H9 (cell line): ENCODE measurements at regions not wholly inside any gene's neighbourhood (a gene's known extent, or its start where the extent isn't known, plus 50 kb on each side); places are given as distances from the start of the nearest gene placed in this dataset.

Source experiments
- DNase-seq: peaks from one replicate; pipeline ENCODE4 v3.0.0-alpha.2; 2017
- H2AFZ ChIP-seq: one replicate; pipeline ENCODE4 v1.6.1; 2013; ENCODE audit warnings: mild to moderate bottlenecking, low read length, control low read depth, moderate library complexity
- H2AK5ac ChIP-seq: 2 replicates; pipeline ENCODE4 v1.6.1; 2013; ENCODE audit warnings: low read length, control low read depth, mixed read lengths; ENCODE audit not compliant: insufficient read length
- H2BK120ac ChIP-seq: one replicate; pipeline ENCODE4 v1.6.1; 2013; ENCODE audit warnings: low read depth, mild to moderate bottlenecking, low read length, control low read depth, inconsistent platforms; ENCODE audit not compliant: poor library complexity, severe bottlenecking
- H2BK12ac ChIP-seq: 2 replicates; pipeline ENCODE4 v1.6.1; 2013; ENCODE audit warnings: low read length, control low read depth, mixed read lengths, low read depth; ENCODE audit not compliant: insufficient read length
- H2BK15ac ChIP-seq: 2 replicates; pipeline ENCODE4 v1.6.1; 2013; ENCODE audit warnings: low read depth, low read length, control low read depth
- H2BK20ac ChIP-seq: one replicate; pipeline ENCODE4 v1.6.1; 2013; ENCODE audit warnings: low read depth, mild to moderate bottlenecking, low read length, control low read depth, inconsistent platforms; ENCODE audit not compliant: poor library complexity, severe bottlenecking
- H2BK5ac ChIP-seq: 2 replicates; pipeline ENCODE4 v1.6.1; 2013; ENCODE audit warnings: low read length, control low read depth, mixed read lengths; ENCODE audit not compliant: insufficient read length
- H3K14ac ChIP-seq: 2 replicates; pipeline ENCODE4 v1.6.1; 2013; ENCODE audit warnings: low read length, control low read depth; ENCODE audit not compliant: insufficient read depth
- H3K18ac ChIP-seq: 2 replicates; pipeline ENCODE4 v1.6.1; 2013; ENCODE audit warnings: low read depth, mild to moderate bottlenecking, mixed read lengths, low read length, control low read depth; ENCODE audit not compliant: insufficient read length
- H3K23ac ChIP-seq: 2 replicates; pipeline ENCODE4 v1.6.1; 2013; ENCODE audit warnings: low read length, control low read depth, mixed read lengths, low read depth; ENCODE audit not compliant: insufficient read length
- H3K23me2 ChIP-seq: 2 replicates; pipeline ENCODE4 v1.6.1; 2013; ENCODE audit warnings: low read depth, mild to moderate bottlenecking, mixed read lengths, low read length, control low read depth; ENCODE audit not compliant: insufficient read length, poor library complexity, severe bottlenecking
- H3K27ac ChIP-seq: 2 replicates; pipeline ENCODE4 v1.5.1; 2013; ENCODE audit warnings: low read length, control low read depth, mixed read lengths, low read depth; ENCODE audit not compliant: insufficient read length
- H3K27me3 ChIP-seq: 2 replicates; pipeline ENCODE4 v1.6.1; 2013; ENCODE audit warnings: low read length, control low read depth, inconsistent platforms; ENCODE audit not compliant: insufficient read depth
- H3K4ac ChIP-seq: 2 replicates; pipeline ENCODE4 v1.6.1; 2013; ENCODE audit warnings: low read depth, mild to moderate bottlenecking, control low read depth, inconsistent platforms, low read length, moderate library complexity
- H3K4me1 ChIP-seq: 2 replicates; pipeline ENCODE4 v1.6.1; 2013; ENCODE audit warnings: low read length, control low read depth, inconsistent platforms; ENCODE audit not compliant: insufficient read depth
- H3K4me2 ChIP-seq: 2 replicates; pipeline ENCODE4 v1.6.1; 2013; ENCODE audit warnings: low read length, control low read depth, mixed read lengths; ENCODE audit not compliant: insufficient read length, insufficient read depth
- H3K56ac ChIP-seq: 2 replicates; pipeline ENCODE4 v1.6.1; 2013; ENCODE audit warnings: low read depth, mild to moderate bottlenecking, mixed read lengths, low read length, control low read depth; ENCODE audit not compliant: insufficient read length
- H3K79me1 ChIP-seq: 2 replicates; pipeline ENCODE4 v1.6.1; 2013; ENCODE audit warnings: low read depth, mild to moderate bottlenecking, moderate library complexity, low read length, control low read depth, inconsistent platforms; ENCODE audit not compliant: insufficient read depth, poor library complexity, severe bottlenecking
- H3K79me2 ChIP-seq: 2 replicates; pipeline ENCODE4 v1.6.1; 2013; ENCODE audit warnings: low read length, control low read depth, inconsistent platforms; ENCODE audit not compliant: insufficient read depth
- H3K9ac ChIP-seq: 2 replicates; pipeline ENCODE4 v1.6.1; 2013; ENCODE audit warnings: low read length, control low read depth, mixed read lengths; ENCODE audit not compliant: insufficient read length; ENCODE audit errors: extremely low read depth
- H3K9me3 ChIP-seq: one replicate; pipeline ENCODE4 v1.6.1; 2013; ENCODE audit warnings: low read depth, low read length, inconsistent platforms; ENCODE audit not compliant: control insufficient read depth
- H3T11ph ChIP-seq: one replicate; pipeline ENCODE4 v1.6.1; 2013; ENCODE audit warnings: mild to moderate bottlenecking, low read length, control low read depth, inconsistent platforms
- H4K20me1 ChIP-seq: one replicate; pipeline ENCODE4 v1.6.1; 2013; ENCODE audit not compliant: control insufficient read depth, insufficient read length, insufficient read depth
- H4K5ac ChIP-seq: 2 replicates; pipeline ENCODE4 v1.6.1; 2013; ENCODE audit warnings: low read depth, mild to moderate bottlenecking, mixed read lengths, low read length, control low read depth; ENCODE audit not compliant: insufficient read length
- H4K8ac ChIP-seq: replicated peaks from 2 replicates; pipeline ENCODE4 v1.6.1; 2013; ENCODE audit warnings: low read length, control low read depth, mixed read lengths, low read depth; ENCODE audit not compliant: insufficient read length
- H4K91ac ChIP-seq: 2 replicates; pipeline ENCODE4 v1.6.1; 2013; ENCODE audit warnings: low read depth, mild to moderate bottlenecking, moderate library complexity, mixed read lengths, low read length, control low read depth; ENCODE audit not compliant: insufficient read length
- H3K27ac Mint-ChIP-seq, 3 experiments: 2 replicates in 2 of 3; 3 replicates in 1 of 3; pipeline ENCODE4 v1.8.0; 2020 to 2021; ENCODE audit warnings: mixed read lengths in 3 of 3, mild to moderate bottlenecking in 1 of 3, moderate library complexity in 1 of 3
- H3K27me3 Mint-ChIP-seq: 2 replicates; pipeline ENCODE4 v1.8.0; 2021; ENCODE audit warnings: low read depth, mild to moderate bottlenecking, moderate library complexity, mixed read lengths
- H3K36me3 Mint-ChIP-seq, 3 experiments: 2 replicates in 2 of 3; 3 replicates in 1 of 3; pipeline ENCODE4 v1.8.0; 2020 to 2021; ENCODE audit warnings: low read depth in 3 of 3, mixed read lengths in 3 of 3; ENCODE audit not compliant: insufficient read depth in 1 of 3
- H3K4me1 Mint-ChIP-seq, 2 experiments: 2 replicates each; pipeline ENCODE4 v1.8.0; 2020; ENCODE audit warnings: mixed read lengths in 2 of 2
- H3K4me3 Mint-ChIP-seq, 2 experiments: 2 replicates in 1 of 2; 3 replicates in 1 of 2; pipeline ENCODE4 v1.8.0; 2020 to 2021; ENCODE audit warnings: mild to moderate bottlenecking in 2 of 2, mixed read lengths in 2 of 2, moderate library complexity in 1 of 2
- H3K9me3 Mint-ChIP-seq, 2 experiments: 2 replicates in 1 of 2; 3 replicates in 1 of 2; pipeline ENCODE4 v1.8.0; 2020; ENCODE audit warnings: mild to moderate bottlenecking in 2 of 2, mixed read lengths in 2 of 2, moderate library complexity in 1 of 2
- CTCF ChIP-seq: fragments of 200-600 bp; sonication (generic); conservative IDR thresholded peaks from 3 replicates; pipeline ENCODE4 v1.8.0; 2021; ENCODE audit warnings: antibody characterized with exemption, mild to moderate bottlenecking
- WGBS: extraction: QIAGEN DNeasy Blood & Tissue Kit; methylation state at CpG from one replicate; pipeline ENCODE4 v1.1.7; 2013; ENCODE audit warnings: missing lambda C conversion rate, low lambda C conversion rate, mixed read lengths; ENCODE audit not compliant: insufficient read length; ENCODE audit errors: extremely low coverage; 5-methylcytosine and 5-hydroxymethylcytosine counted together

GRCh38 chr2:65529419-65529818, 97.0 kb upstream of the SPRED2 start:
- no peak overlapping the region for H3K4me3 Mint-ChIP-seq
- no peaks in the 10 kb centered on the region for H4K20me1 ChIP-seq

More at GRCh38 chr2:65529419-65529818, 97.0 kb upstream of the SPRED2 start:
- Histone ChIP-seq H4K5ac (no peak overlapping the region), H3K23me2 (no peaks in the 10 kb centered on the region), H2BK12ac (no peak overlapping the region), H2BK5ac (no peak overlapping the region), H3K27ac (no peak overlapping the region), H4K8ac (no peak overlapping the region), H3K14ac (no peak overlapping the region), H3K79me1 (no peaks in the 10 kb centered on the region), H4K91ac (no peak overlapping the region), H2BK120ac (no peak overlapping the region), H3K23ac (no peak overlapping the region), H3T11ph (no peak overlapping the region), H2AFZ (no peak overlapping the region), H3K4me2 (no peak overlapping the region), H2BK15ac (no peak overlapping the region), H3K4ac (no peak overlapping the region), H3K18ac (no peak overlapping the region), H3K79me2 (no peaks in the 10 kb centered on the region), H2AK5ac (no peak overlapping the region), H3K56ac (no peak overlapping the region), H3K9ac (no peak overlapping the region), H3K27me3 (no peaks in the 10 kb centered on the region; the same call in 1 of the 2 replicates), H2BK20ac (no peak overlapping the region), H3K4me1 (no peaks in the 10 kb centered on the region), H3K9me3 (no peaks in the 10 kb centered on the region)
- Mint-ChIP-seq H3K36me3 (no peaks in the 10 kb centered on the region), H3K9me3 (no peaks in the 10 kb centered on the region), H3K4me1 (peaks cover 0 to 9% of the 10 kb centered on the region in 2 experiments; a peak in 2 of 4 replicates), H3K27me3 (peaks cover 43% of the 10 kb centered on the region), H3K27ac (no peak overlapping the region)
- WGBS: 100% methylated on average over 3 of the region's 5 CpGs
- TF ChIP-seq CTCF: no peak
- DNase-seq: no peak
